ENCODE measurements at regions not wholly inside any gene's neighbourhood (a gene's known extent, or its start where the extent isn't known, plus 50 kb on each side); places are given as distances from the start of the nearest gene placed in this dataset.

GRCh38 chr4:171534391-171534790 lies 278.8 kb upstream of the GALNTL6 start:
- no peak overlapping the region for H2AFZ ChIP-seq (ENCODE audit: low read depth, low read length)
- ChIA-PET POLR2A (no interaction called here), CTCF (ENCODE audit: low intra/inter-chr PET ratio) (no interaction called here)
- no peaks in the 10 kb centered on the region for H3K79me2 ChIP-seq (ENCODE audit: control insufficient read depth, insufficient read depth, low read length)
- H3K4me1 ChIP-seq (replicated peaks in 1 of 2; ENCODE audit: control insufficient read depth in 2 of 2, insufficient read depth in 2 of 2, low read length in 2 of 2): no peaks in the 10 kb centered on the region
- no peaks in the 10 kb centered on the region for H4K20me1 ChIP-seq (replicated peaks; ENCODE audit: control insufficient read depth, insufficient read depth, low read length)
- BruUV-seq (replicated peaks): no TSS peak
- 0 out of 2 replicates have a peak, but pooled peaks cover 1% of the 10 kb centered on the region for H3K9me3 ChIP-seq (replicated peaks; ENCODE audit: control insufficient read depth, insufficient read depth, low read depth, low read length)
- intact Hi-C loops (cut with micrococcal nuclease) (no loop called here), in situ Hi-C loops (cut with MboI) (no loop called here)
- no peak overlapping the region for H3K4me3 ChIP-seq
- ATAC-seq: no peak
- H3K27ac ChIP-seq (ENCODE audit: extremely low read depth, low read depth, low read length): no peak overlapping the region
- H3K36me3 ChIP-seq (ENCODE audit: control insufficient read depth, insufficient read depth, low read length): no peaks in the 10 kb centered on the region
- FAIRE-seq: no peak
- no peak for DNase-seq (ENCODE audit: extremely low read depth in 1 of 4, low spot score in 3 of 4)
- WGBS (ENCODE audit: insufficient coverage, low coverage, missing lambda C conversion rate): 8% methylated on average over 1 of the region's 1 CpG
- H3K9ac ChIP-seq (ENCODE audit: insufficient read depth in 1 of 2, low read depth in 2 of 2, low read length in 2 of 2): no peak overlapping the region
- H3K9me1 ChIP-seq (ENCODE audit: control insufficient read depth, insufficient read depth, low read length): no peaks in the 10 kb centered on the region
- H3K27me3 ChIP-seq (ENCODE audit: control insufficient read depth in 2 of 2, insufficient read depth in 2 of 2, low read length in 2 of 2): no peaks in the 10 kb centered on the region
- no peak overlapping the region for H3K4me2 ChIP-seq (ENCODE audit: insufficient read depth, low read length)
- no peak for TF ChIP-seq ZNF436 (CRISPR knock-in tag; IDR thresholded peaks at IDR 0.05)
- TF ChIP-seq CREM (IDR thresholded peaks at IDR 0.05; ENCODE audit: low read depth): no peak
- TF ChIP-seq IRF1 (CRISPR knock-in tag; IDR thresholded peaks at IDR 0.05; ENCODE audit: borderline replicate concordance): no peak
- TF ChIP-seq RBM34 (IDR thresholded peaks at IDR 0.05; ENCODE audit: borderline replicate concordance, insufficient read depth, low read length): no peak
- no peak for TF ChIP-seq NFXL1 (CRISPR knock-in tag; IDR thresholded peaks at IDR 0.05)
- no peak for TF ChIP-seq RBM39 (optimal IDR thresholded peaks at IDR 0.05; ENCODE audit: low read depth, low read length)
- TF ChIP-seq TRIM25 (IDR thresholded peaks at IDR 0.05; ENCODE audit: borderline replicate concordance): no peak
- no peak for TF ChIP-seq CCAR2 (IDR thresholded peaks at IDR 0.05; ENCODE audit: low read depth, low read length)
- TF ChIP-seq ZMIZ1 (IDR thresholded peaks at IDR 0.05; ENCODE audit: low read depth in 2 of 2, low read length in 2 of 2): no peak
- no peak for TF ChIP-seq KAT2B (IDR thresholded peaks at IDR 0.05; ENCODE audit: low read depth, low read length)
- TF ChIP-seq ARID3B (CRISPR knock-in tag; IDR thresholded peaks at IDR 0.05; ENCODE audit: borderline replicate concordance): no peak
- TF ChIP-seq ZNF23 (CRISPR knock-in tag; IDR thresholded peaks at IDR 0.05): no peak
- no peak for TF ChIP-seq ZBTB1 (CRISPR knock-in tag; IDR thresholded peaks at IDR 0.05; ENCODE audit: borderline replicate concordance, low read depth)
- TF ChIP-seq HNRNPLL (IDR thresholded peaks at IDR 0.05; ENCODE audit: low read depth, low read length, poor library complexity, severe bottlenecking): no peak
- no peak for TF ChIP-seq HDAC8 (tag; IDR thresholded peaks at IDR 0.05)

Measured in K562 (cell line).